GM19467 (cell line): ENCODE measurements at regions not wholly inside any gene's neighbourhood (a gene's known extent, or its start where the extent isn't known, plus 50 kb on each side); places are given as distances from the start of the nearest gene placed in this dataset.

ENCODE experiments used
- ATAC-seq: cut with Tn5 transposase; IDR thresholded peaks from one replicate; pipeline ENCODE4 v1.9.1; 2021; ENCODE audit warnings: mild to moderate bottlenecking, moderate library complexity; ENCODE audit not compliant: unreplicated experiment

DNA sequence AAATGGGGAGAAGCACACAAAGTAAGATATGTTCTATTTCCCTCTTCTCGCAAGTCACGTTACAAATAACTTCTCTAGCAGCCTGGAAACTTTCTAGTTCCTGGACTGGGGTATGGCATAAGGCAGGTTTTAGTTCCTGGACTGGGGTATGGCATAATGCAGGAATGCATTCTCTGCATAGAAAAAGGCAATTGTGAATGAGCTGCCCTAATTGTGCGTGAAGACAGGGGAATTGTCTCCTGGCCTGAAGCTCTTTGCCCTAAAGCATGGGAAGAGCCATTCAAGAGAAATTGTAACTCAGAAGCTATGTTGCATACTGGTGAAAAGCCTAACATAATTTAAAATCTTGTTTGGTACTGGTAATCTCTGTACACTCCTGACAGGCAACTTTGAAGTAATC, 54.3 kb upstream of the CBLB start:
- no peak for ATAC-seq

DNA sequence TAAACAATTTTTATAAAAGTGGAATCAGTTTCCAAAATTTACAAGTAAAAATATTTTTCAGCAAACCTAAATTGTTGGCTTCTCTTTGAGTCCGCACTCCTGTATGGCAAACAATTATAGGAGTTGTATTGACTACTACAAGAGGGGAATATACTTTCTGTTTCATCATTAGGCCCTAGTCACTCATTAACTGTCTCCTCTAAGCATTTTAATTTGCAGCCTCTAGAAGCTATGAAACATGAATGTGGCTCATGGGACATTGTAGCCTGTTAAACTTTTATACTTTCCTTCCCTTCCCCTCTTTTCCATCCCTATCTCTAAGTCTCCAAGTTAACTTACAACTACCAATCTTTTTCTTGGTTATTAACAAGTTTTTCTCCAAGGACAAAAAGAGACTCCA, 58.9 kb upstream of the CBLB start:
- ATAC-seq: no peak

DNA sequence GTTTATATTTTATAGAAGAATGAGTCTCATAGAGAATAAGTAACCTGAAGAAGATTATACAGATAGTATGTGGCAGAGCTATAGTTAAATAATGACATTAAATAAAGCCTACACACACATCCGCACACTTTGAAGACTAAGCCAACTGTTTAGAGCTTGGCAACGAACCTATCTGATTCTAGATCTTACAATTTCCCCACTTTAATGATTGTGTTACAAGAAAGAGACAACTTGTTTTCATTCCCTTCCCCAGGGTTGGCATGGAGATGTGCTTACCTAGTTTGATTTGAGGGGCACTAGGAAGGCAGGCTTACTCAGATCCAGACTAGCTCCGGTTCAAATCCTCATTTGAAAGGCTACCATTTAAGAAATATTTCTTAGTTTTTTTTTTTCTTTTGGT, 61.9 kb upstream of the CBLB start:
- ATAC-seq: no peak

DNA sequence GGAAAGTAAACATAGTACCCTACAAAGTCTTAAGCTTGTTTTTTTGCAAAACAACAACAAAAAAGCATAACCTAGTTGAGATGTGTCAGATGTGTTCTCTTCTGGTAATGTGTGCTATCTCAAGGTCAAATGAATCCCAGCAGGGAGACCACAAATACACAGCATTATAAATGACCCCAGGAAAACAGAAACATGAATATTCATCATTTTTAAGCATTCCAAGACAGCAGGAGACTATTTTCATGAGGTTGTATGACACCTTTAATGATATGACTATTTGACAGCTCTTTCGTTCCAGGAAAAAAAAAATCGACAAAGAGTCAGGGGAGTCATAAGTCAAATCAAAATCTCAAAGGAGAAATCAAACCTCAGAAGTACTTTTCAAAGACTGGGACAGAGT, 62.7 kb upstream of the CBLB start:
- no peak for ATAC-seq

DNA sequence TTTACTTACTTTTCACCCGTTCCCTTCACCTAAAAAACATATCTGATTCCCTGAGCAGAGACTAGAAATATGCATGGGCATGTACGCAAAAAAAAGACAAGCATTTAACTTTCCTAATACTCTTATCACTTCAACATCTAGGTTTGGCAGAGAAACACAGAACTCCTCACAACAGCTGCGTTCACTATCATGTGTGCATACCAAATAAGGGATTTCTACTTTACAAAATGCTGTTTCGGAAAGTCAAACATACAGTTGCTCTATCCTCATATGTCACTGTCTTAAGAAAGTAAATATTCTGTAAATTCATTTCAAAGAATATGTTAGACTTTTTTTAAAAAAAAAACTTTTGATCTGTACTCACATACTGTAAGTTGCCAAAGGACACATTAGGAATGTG, 65.1 kb upstream of the CBLB start:
- ATAC-seq: no peak

DNA sequence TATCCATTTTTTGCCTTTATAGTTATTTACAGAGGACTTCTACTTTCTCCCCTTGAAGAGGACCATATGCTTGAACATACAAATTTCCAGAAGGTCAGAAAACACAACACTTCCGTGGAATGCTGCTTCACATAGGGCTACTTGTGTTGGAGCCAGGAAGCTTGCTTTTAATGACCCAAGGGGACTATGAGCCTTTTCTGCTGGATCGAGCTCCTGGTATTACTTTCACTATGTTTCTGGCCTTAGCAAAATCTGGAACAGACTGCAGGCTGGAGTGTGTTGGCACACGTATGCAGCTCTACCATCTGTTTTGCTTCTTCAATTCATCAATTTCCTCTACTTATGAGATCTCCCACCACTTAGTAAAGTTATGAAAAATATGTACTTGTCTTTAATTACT, 69.3 kb upstream of the CBLB start:
- ATAC-seq: no peak

DNA sequence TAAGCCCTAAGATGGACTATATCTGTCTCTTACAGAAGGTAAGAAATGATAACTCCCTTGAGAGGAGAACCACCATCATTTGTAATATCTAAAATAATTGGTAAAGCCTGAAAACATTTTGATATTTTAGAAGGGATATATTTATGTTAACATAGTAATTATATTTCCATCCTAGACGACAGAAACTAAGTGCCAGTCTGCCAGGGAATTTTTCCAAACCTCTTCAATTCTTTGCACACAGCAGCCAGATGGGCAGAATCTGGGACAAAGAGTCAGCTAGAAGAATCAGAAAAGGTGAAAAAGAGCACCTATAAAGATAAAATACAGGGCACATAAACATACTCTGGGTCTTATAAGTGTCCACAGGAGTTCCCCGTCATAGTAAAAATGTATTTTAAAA, 70.0 kb upstream of the CBLB start:
- ATAC-seq: no peak

DNA sequence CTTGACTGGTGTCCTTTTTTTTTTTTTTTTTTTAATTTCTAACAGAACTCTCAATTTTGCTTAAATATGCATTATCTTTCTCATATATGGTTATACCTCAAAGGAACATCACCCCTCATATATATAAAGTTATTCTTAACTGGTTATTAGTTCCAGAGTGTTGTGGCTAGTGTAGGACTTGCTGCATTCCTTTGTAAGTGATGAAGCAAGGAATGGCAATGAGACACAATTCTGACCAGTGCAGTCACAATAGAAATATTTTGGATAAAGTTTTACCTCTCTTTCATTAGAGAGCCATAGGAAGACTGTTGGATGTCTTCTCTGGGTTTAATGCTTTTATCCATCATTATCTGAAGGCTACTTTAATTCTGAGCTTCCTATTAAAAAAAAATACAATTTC, 75.5 kb upstream of the CBLB start:
- ATAC-seq: no peak

DNA sequence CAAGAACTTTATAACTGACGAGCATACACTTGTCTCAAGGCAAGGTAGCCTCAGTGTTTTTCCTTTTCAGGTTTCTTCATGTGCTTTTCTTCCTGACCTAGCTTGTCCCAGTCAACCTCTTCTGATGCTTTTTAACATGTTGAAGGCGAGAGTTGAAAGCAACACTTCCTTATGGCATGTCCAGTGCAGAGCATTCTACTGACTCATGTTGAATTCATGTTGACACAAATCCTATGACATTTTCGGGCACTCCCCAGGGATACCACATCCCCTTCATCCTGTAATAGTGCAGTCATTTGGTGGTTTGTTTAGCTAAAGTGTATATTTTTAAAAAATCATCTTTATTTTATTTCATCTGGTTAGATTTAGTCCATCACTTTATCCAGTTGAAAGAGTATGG, 75.9 kb upstream of the CBLB start:
- no peak for ATAC-seq

DNA sequence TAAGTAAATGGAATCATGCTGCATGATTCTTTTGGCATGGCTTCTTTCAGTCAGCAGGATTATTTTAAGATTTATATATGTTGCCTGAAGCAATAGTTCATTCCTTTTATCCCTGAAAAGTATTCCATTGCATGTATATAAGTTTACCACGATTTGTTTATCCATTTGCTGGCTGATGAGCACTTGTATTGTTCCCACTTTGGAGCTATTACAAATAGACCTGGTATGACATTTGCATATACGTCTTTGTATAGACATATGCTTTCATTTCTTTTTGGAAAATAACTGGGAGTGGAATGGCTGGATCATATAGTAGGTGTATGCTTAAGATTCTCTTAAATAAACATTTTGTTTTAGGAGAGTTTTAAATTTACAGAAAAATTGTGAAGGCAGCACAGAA, 79.3 kb upstream of the CBLB start:
- ATAC-seq: no peak

DNA sequence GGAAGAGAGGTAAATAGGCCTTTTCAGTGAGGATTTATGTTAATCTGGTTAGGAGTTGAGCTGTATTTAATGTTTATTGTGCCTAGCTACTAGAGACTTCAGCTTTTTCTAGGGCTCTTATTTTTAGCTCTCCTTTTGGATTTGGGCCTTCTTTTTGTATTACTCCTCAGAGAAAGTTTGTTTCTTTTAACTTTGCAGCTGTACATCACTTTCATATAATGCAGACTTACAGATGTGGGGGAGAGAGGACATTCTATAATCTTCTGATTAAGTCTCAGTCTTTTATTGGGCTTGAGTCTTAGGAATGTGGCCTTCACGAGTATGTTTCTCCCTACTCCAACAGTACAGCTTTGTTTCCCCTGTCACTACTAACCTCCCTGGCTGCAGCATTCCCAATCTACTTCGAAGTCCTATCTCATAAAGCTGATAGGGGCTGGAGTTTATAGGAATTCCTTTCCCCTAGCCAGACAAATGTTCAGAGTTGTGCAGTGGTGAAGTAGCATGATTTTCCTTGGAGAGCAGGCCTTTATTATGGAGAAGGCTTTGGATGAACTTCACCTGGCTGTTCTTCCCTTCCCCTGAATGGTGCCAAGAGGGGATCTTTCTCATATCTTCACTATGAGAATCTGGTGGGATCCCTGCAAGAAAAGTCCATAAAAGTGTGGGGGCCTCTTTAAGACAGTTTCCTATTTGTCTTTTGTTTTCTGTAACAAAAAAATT, 82.2 kb upstream of the CBLB start:
- no peak for ATAC-seq

DNA sequence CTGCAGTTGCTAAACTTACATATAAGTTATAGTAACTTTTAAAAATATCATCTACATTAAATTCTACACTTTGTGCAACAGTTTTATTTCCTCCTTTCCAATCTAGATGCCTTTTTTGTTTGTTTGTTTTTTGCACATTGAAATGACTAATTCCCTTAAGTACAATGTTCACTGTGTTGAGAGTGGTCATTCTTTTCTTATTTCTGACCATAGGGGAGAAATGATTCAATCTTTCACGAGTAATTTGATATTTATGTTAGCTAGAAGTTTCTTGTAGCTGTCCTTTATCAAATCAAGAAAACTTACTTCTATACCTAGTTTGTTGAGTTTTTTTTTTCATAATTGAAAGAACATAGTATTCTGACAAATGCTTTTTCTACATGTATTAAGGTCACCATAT, 85.0 kb upstream of the CBLB start:
- no peak for ATAC-seq

DNA sequence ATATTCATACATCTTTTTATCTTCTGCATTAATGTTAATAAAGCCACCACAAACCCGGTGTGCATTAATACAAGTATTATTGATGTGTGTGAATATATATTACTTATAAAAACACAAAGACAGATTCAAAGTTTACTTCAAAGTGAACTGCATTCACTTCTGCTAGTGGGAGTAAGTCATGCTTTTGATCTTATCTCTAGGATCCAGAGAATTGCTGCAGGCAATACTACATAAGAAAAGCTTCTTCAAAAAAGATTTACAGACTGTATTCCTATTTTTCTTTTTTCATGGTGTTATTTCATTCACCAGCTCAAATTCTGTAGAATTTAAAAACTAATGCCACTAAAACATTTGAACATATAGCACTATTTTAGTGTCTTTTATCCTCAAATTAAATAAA, 87.5 kb upstream of the CBLB start:
- no peak for ATAC-seq

DNA sequence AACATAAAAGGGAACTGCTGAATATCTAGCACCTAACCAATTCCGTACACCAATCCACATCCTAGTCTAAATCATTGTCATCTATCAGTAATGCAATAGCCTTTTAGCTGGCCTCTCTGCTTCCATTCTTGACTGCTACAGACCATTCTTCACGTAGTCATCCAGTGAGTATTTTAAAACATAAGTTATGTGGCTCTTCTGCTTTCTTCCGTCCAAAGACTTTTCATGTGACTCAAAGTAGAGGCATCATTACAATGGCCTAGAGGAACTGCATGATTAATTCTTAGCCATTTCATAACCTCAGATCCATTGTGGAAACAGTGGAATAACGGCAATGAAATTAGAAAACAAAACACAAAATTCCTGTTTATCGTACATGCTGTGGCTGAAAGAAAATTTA, 88.9 kb upstream of the CBLB start:
- ATAC-seq: no peak

DNA sequence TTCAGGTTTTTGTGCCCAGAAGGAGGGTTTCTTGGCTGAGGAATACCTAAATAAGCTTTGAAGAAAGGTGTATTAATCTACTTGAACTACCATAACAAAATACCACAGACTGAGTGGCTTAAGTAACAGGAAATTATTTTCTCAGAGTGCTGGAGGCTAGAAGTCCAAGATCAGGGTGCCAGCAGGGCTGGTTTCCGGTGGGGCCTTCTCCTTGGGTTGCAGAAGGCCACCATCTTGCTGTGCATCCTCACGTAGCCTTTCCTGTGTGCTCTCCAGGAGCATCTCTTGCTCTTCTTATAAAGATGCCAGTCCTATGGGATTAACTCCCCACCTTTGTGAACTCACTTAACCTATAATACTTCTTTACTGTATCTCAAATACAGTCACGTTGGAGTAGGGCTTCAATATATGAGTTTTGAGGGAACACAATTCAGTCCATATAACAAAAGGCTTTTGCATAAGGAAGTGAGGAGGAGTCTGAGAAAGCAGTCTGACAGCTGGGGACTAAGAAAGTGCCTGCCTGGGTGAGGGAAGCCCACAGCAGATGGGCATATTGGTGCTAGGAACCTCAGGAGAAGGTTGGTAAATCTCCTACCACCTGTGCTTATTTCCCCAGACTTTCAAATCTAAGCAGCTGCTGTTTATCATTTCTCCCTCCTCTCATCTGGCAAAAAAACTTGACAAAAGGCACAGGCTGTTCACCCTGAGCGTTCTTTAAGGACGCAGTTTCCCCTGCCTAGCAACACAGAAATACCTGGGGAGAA, 89.6 kb upstream of the CBLB start:
- ATAC-seq: no peak

DNA sequence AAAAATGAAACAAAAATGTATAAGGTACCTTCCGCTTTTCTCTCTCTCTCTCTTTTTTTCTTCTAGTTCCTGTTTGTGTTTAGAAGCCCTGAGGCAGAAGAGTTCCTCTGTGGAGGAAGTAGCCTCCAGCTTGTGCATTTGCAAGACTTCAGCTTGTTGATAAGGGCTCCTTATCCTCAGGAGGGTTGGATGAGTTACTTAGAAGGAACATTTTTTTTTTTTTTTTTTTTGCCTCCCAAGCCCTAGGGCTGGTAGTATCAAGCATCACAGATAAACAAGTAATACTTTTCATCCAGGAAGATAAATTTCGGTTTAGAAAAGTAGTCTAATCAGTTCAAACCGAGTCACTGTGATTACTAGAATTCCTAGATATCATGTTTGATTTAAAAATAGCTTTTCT, 91.0 kb upstream of the CBLB start:
- ATAC-seq: no peak

DNA sequence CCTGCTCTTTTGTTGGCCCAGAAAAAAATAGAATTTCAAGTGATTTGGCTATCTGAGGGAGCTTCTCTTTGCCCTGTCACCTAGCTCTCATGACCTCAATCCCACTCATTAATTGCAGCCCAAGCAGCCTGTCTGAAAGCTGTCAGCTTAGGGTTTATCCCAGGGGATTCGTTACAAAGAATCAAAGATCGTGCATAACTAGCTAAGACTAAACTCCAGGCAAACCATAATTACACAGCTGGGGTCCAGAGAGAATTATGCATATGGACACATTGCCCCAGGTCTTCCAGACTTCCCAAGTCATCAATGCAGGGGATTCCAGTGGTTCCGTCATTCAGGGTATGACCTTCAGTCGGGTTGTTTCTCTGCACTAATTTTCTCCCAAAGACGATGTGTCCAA, 91.6 kb upstream of the CBLB start:
- no peak for ATAC-seq

DNA sequence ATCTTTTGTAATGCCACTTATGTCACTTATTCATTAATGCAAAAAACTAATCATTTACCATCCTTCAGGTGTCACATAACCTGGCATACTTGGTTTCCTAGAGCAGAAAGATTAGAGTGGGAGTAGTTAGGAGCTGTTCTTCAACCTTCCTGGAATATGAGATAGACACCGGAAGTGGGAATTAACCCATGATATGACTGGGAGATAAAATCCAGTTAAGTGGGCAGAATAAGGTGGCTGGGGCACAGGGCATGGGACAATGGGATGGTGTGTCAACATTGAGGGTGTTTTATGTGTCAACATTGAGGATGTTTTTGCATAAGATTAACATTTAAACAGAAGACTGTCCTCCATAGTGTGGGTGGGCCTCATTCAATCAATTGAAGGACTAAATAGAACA, 94.3 kb upstream of the CBLB start:
- ATAC-seq: no peak

DNA sequence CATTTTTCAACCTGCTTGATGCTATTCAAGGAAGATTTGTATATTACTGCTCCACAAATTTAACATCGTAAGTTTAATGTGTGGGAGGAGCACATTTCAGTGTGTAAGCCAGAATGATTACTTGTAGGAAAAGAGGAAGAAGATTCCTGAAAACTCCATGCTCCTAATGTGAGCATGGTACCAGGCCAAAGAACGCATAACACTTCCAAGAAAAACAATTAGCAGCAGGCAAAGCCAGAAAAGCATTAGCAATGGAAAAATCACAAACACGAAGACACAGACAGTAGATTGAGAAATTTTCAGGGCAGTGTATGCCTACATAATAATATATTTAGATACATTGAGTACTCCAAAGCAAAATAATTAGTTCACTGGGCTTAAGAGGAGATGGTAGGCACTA, 96.6 kb upstream of the CBLB start:
- ATAC-seq: no peak

DNA sequence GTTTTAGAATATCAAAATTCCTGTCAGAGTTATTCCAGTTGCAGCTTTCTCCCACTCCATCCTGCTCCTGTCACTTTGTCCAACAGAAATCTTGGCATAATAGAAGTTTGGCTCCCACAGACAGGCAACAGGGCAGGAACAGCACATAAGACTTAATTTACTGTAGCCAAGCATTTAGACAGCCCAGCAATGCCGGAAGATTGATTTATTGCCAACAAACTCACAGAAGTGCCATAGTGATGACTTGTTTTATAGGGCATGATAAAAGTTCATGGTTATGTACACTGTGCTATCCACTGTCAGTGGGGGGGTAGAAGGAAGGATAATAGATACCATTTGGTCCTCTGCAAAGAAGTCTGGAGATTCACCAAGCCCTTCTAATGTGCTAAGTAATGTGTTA, 98.3 kb upstream of the CBLB start:
- no peak for ATAC-seq

DNA sequence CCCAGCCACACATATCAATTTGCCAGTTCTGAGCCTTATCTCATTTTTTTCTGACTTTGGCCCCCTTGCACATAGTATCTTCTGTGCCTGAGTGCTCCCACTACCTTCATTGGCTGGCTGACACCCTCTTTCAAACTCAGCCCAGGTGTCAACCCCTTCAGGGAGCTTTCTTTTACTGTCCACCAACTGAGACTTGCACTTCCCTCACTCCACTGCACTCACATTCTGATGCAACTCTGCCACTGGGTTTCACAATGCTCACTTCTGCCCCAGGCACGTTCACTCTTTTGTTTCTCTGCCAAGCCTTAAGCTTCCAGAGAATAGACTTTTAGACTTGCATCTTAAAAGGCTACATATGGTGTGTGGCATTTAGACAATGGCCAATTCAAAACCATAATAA, 101.5 kb upstream of the CBLB start:
- ATAC-seq: no peak

DNA sequence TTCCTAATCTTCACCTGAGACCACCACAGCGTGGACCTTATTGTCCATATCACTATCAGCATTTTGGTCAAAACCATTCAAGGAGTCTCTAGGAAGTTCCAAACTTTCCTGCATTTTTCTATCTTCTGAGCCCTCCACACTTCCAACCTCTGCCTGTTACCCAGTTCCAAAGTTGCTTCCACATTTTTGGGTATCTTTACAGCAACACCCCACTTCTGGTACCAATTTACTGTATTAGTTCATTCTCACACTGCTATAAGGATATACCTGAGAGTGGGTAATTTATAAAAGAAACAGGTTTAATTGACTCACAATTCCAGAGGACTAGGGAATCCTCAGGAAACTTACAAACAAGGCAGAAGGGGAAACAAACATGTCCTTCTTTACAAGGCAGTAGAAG, 103.3 kb upstream of the CBLB start:
- no peak for ATAC-seq

DNA sequence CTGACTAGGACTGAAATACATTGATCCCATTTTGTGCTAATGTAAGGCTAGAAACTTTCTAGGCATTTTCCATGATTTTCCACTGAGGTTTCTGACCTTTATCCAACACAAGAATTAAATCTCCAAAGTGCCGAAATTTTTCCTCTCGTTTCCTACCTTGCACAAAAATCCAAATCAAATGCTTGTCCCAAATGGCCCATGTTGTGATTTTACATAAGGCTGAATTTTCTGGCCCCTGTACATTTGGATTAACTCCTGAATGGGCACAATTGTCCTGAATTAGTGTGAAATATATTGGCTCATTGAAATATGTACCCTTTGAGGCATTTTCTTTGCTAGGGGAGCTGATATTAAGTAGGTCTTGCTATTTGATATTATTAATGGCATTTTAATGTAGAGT, 105.6 kb upstream of the CBLB start:
- ATAC-seq: no peak
